Cardiac muscle cell (in vitro differentiated cells and primary cell): ENCODE measurements at regions not wholly inside any gene's neighbourhood (a gene's known extent, or its start where the extent isn't known, plus 50 kb on each side); places are given as distances from the start of the nearest gene placed in this dataset.

ENCODE experiments used
- DNase-seq, 2 donors: peaks; one replicate each; pipeline versions ENCODE4 v3.0.0 to v3.0.0-alpha.2; 2010 to 2017; ENCODE audit warnings: low read depth in 1 of 2, low spot score in 1 of 2
- H3K27ac ChIP-seq: fragments of 200-600 bp; sonication (generic); 2 replicates; pipeline ENCODE4 v1.5.1; 2016
- H3K27me3 ChIP-seq: fragments of 200-600 bp; sonication (generic); 2 replicates; pipeline ENCODE4 v1.6.0; 2016; ENCODE audit warnings: control low read depth
- H3K36me3 ChIP-seq: fragments of 200-600 bp; sonication (generic); 2 replicates; pipeline ENCODE4 v1.5.1; 2016; ENCODE audit warnings: control low read depth
- H3K4me1 ChIP-seq: fragments of 200-600 bp; sonication (generic); 2 replicates; pipeline ENCODE4 v1.8.1; 2017; ENCODE audit warnings: low read depth, mild to moderate bottlenecking, mixed run types
- H3K4me3 ChIP-seq: fragments of 200-600 bp; sonication (generic); 2 replicates; pipeline ENCODE4 v1.5.1; 2016; ENCODE audit warnings: mild to moderate bottlenecking
- H3K9me3 ChIP-seq: fragments of 200-600 bp; sonication (generic); 2 replicates; pipeline ENCODE4 v1.5.1; 2017; ENCODE audit warnings: low read depth, mild to moderate bottlenecking, control low read depth
- CTCF ChIP-seq: IDR thresholded peaks from 2 replicates; pipeline ENCODE4 v1.5.1; 2012; ENCODE audit warnings: low read depth, mild to moderate bottlenecking, low read length

GRCh38 chr3:81876826-81877225 lies 115.4 kb upstream of the GBE1 start:
- TF ChIP-seq CTCF: no peak
- H3K27me3 ChIP-seq: no peaks in the 10 kb centered on the region
- DNase-seq: no peak
- no peak overlapping the region for H3K4me3 ChIP-seq
- no peak overlapping the region for H3K27ac ChIP-seq
- H3K36me3 ChIP-seq: no peaks in the 10 kb centered on the region
- no peaks in the 10 kb centered on the region for H3K4me1 ChIP-seq
- no peaks in the 10 kb centered on the region for H3K9me3 ChIP-seq

DNA sequence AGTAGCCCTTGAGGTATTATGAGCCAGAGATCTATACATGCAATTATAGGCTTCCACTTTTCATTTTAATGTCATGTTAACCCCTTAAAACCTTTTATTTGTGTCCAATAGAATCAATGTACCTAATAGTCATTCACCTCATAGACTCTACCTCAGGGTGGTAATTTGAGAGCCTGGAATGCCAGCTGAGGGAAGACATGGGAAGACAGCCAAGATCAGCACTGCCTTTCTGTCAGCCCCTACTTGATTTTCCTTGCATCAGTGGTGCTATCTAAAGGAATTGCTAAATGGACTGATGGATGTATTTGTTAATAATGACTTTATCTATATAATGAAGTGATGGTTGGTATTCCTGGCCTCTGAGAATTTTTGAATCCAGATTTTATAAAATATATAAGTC lies 113.3 kb upstream of the GBE1 start:
- Histone ChIP-seq H3K27me3 (no peaks in the 10 kb centered on the region), H3K9me3 (no peaks in the 10 kb centered on the region), H3K27ac (no peak overlapping the region), H3K4me1 (no peaks in the 10 kb centered on the region), H3K4me3 (no peak overlapping the region), H3K36me3 (no peaks in the 10 kb centered on the region)
- TF ChIP-seq CTCF: no peak
- DNase-seq: no peak

DNA sequence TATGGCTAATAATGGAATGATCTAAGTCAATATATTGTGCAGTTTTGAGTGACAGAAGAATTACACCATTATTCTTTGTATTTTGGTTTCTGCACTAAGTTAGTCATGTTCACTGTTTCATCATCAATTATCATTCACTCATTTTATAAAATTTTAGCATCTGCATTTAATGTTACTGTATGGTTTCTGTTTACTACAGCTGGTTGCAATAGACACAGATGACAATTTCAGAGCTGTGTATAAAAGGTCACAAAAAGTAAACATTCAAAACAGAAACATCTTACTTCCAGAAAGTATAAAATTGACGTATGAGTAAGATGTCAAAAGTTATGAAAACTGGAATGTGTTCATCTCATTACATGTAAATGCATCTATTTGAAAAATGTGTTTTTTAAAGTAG lies 111.1 kb upstream of the GBE1 start:
- no peaks in the 10 kb centered on the region for H3K36me3 ChIP-seq
- no peak overlapping the region for H3K27ac ChIP-seq
- no peaks in the 10 kb centered on the region for H3K4me1 ChIP-seq
- H3K9me3 ChIP-seq: no peaks in the 10 kb centered on the region
- H3K4me3 ChIP-seq: no peak overlapping the region
- no peak for DNase-seq
- no peaks in the 10 kb centered on the region for H3K27me3 ChIP-seq
- no peak for TF ChIP-seq CTCF

DNA sequence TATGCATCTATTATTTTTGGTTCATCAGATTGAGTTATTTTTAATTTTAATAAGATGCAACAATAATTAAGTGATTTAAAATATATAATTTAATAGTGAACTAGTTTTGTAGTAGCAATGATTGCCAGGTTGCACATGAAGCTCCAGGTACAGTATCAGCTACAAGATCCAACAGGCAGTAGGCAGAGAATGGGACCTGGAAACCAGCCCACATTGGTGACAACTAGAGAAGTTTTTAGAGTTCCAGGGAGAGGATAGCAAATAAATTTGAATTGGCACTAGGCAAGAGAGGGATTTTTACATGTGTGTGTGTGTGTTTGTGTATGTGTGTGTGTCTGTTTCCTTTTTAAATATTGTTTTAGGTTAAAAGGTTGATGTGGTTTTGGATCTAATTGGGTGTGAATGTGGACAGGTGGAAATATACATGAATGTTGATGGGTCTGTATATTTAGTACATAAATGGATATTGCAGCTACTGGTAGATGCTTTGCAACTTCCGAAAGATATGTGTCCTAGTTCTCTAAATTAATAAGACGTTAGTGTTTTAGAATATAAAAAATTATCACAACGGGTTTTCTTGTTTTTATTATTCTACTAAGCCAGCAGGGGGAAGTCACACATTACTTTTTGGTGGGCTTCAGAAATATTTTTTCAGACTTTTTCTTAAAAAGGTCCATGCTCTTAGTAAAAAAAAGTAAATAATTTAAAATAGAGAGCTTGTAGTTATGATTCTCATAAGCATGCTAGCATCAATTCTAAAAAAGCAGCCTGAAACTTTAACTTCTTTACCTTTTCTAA lies 110.1 kb upstream of the GBE1 start:
- no peak overlapping the region for H3K27ac ChIP-seq
- H3K4me3 ChIP-seq: no peak overlapping the region
- H3K36me3 ChIP-seq: no peaks in the 10 kb centered on the region
- H3K4me1 ChIP-seq: no peaks in the 10 kb centered on the region
- DNase-seq: peak in 1 of 2 donors; percentile 16
- H3K27me3 ChIP-seq: no peaks in the 10 kb centered on the region
- TF ChIP-seq CTCF: no peak
- no peaks in the 10 kb centered on the region for H3K9me3 ChIP-seq

GRCh38 chr3:81869382-81869781 lies 107.9 kb upstream of the GBE1 start:
- Histone ChIP-seq H3K36me3 (no peaks in the 10 kb centered on the region), H3K4me1 (peaks cover 4% of the 10 kb centered on the region), H3K27me3 (no peaks in the 10 kb centered on the region), H3K9me3 (no peaks in the 10 kb centered on the region), H3K4me3 (no peak overlapping the region), H3K27ac (no peak overlapping the region)
- no peak for DNase-seq
- TF ChIP-seq CTCF: no peak
